ENCODE measurements at regions not wholly inside any gene's neighbourhood (a gene's known extent, or its start where the extent isn't known, plus 50 kb on each side); places are given as distances from the start of the nearest gene placed in this dataset.
"Not testable (repeated sequence)": the region's sequence is repeated elsewhere in the genome, so short reads cannot be mapped to it uniquely, and the experiment has no call there.

GRCh38 chrX:38473701-38474100 is 87.6 kb upstream of the TSPAN7 start:
- DNase-seq (ENCODE audit: low read depth), result no peak

- DNase-seq (ENCODE audit: low read depth), result no peak
These were observed 86.8 kb upstream of the TSPAN7 start for GRCh38 chrX:38474543-38474942.

- no peak for DNase-seq (ENCODE audit: low read depth)
These were observed 79.2 kb upstream of the TSPAN7 start for GRCh38 chrX:38482183-38482582.

- no peak for DNase-seq (ENCODE audit: low read depth)
These were observed 76.5 kb upstream of the TSPAN7 start for GRCh38 chrX:38484607-38485498.

GRCh38 chrX:38489341-38489740 is 72.0 kb upstream of the TSPAN7 start:
- no peak for DNase-seq (ENCODE audit: low read depth)

GRCh38 chrX:38494239-38494823 is 67.0 kb upstream of the TSPAN7 start:
- DNase-seq (ENCODE audit: low read depth), result no peak

- DNase-seq (ENCODE audit: low read depth), result not testable (repeated sequence)
These were observed 61.7 kb upstream of the TSPAN7 start for GRCh38 chrX:38499658-38500057.

GRCh38 chrX:38500141-38500540 is 61.2 kb upstream of the TSPAN7 start:
- no peak for DNase-seq (ENCODE audit: low read depth)

GRCh38 chrX:38500866-38501265 is 60.5 kb upstream of the TSPAN7 start:
- DNase-seq (ENCODE audit: low read depth), result peak; percentile 31

- no peak for DNase-seq (ENCODE audit: low read depth)
These were observed 55.8 kb upstream of the TSPAN7 start for GRCh38 chrX:38505583-38505982.
